ENCODE measurements at regions not wholly inside any gene's neighbourhood (a gene's known extent, or its start where the extent isn't known, plus 50 kb on each side); places are given as distances from the start of the nearest gene placed in this dataset.
"Not testable (repeated sequence)": the region's sequence is repeated elsewhere in the genome, so short reads cannot be mapped to it uniquely, and the experiment has no call there.

DNA sequence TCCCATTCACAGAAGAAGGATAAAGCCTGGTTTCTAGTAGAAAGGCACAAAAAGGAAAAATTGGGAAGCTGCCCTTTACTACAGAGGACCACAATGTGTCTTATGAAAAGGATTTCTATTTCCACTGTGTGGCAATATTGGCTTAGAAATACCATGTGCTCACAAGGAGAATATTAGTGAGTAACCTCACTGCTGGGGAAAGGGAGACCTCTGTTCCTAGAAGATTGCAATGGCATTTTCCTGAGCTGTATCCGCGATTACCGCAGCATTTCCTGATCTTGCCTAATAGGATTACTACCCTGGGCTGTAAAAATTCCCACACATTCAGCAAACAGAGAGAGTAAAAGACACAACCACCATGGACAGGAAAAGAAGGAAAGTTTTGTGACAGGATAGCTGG lies 308.8 kb upstream of the TECRL start:
- DNase-seq, result peak in 1 of 2 donors; percentile 3

DNA sequence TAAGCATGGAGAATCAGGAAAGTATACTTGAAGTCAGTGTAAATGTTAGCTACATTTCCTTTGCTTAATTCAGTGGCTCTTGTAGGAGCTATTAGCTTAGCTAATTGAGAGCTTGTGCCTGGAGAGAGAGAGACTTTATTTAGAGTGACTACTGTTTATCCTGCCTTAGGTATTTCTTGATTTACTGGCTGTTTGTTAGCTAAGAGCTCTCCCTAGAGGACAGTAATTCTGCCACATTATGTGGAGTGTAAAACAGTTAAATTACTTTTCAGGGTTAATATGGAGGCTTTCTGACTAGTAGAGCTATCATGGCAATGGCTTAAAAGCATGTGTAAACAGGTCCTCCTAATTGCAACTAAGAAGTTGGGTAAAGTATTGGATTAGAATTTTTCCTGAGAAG lies 306.5 kb upstream of the TECRL start:
- DNase-seq, result no peak

DNA sequence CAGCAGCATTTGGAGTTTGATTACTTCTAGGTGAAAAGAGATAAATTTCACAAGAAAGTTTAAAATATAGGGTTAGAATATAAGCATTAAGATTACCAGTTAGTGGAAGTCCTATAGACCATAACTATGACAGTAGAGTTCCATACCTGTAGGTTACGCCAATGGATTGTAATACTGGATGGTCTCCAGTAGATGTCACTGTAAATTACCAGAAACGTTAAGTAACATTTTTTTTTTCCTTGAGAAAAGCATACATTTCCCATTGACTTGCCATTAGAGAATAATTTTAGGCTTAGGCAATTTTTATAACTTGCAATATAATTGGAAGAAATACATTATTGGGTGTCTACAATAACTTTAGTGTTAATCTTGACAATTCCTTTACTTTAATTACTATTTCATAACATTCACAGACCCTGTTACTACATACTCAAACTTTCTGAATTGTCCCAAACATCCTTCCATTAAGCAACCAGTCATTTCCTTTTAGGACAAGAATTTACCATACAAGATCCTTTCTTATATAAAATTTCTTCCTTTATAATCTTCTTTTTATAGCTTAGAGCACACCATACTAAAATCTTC lies 304.1 kb upstream of the TECRL start:
- DNase-seq, result peak in 1 of 2 donors; percentile 2

DNA sequence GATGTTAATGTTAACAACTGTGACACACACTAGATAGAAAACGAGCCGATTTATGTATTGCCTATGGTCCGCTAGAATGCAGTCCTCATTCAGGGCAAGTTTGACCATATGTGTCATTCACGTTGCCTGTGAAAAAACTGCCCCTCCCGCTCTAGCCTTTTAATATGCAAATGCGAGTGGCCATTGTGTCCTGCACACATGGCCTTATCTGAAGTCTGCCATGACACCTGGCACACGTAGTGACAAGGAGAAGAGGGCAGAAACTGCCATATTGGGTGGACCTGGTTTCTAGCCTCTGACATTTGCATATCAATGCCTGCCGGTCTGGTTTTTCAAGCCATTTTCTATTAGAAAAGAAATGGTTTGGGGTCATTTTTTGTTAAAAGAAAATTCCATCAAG lies 303.3 kb upstream of the TECRL start:
- no peak for DNase-seq

DNA sequence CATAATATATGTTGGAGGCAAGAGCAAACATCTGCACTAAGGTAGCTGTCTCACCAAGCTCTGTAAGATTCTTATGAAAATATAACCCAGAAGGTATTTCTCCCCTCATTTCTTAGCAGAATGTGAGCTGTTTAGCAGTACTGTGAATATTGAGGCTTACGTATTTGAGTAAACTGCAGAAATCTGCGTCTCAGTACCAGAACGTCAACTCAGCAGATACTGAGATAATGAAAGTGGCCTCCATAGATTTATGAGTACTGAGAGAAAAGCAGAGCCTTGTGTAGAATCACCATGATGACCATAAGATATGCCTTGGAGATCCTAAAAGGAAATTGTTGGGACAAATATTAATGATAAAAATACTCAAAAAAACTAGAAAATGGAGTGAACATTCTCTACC lies 296.7 kb upstream of the TECRL start:
- no peak for DNase-seq

DNA sequence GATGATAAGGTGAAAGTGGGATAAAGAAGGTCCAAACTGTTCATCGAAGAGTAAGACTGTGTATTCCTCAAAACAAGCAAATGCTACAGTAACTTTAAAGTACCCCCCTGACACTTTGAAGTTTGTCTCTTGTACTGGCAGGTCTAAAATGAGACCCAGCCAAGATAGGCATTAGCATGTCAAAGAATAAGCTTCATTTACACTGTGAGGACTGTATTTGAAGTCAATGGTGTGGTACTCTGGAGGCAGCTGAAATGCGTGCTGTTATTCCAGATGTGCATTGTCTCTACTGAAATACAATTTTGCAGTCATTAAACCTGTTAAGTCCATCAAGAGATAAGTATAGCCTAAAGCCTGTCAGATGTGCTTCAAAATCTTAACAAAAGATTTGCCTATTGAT lies 288.9 kb upstream of the TECRL start:
- DNase-seq, result no peak

DNA sequence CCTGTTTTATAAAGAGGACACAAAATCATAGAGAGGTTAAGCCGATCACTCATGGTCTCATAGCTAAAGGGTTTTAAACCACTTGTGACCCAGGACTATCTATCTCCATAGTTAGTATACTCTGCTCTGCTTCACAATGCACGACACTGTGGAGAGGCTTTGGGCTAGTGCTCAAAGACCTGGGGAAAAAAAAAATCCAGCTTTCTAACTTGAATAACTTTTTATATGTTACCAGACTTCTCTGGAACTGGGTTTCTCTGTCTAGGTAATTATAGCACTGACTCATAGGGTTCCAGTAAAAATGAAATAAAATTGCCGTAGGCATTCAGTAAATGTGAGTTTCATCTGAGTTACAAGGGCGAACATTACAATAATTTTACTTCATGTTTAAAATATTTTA lies 273.7 kb upstream of the TECRL start:
- no peak for DNase-seq

DNA sequence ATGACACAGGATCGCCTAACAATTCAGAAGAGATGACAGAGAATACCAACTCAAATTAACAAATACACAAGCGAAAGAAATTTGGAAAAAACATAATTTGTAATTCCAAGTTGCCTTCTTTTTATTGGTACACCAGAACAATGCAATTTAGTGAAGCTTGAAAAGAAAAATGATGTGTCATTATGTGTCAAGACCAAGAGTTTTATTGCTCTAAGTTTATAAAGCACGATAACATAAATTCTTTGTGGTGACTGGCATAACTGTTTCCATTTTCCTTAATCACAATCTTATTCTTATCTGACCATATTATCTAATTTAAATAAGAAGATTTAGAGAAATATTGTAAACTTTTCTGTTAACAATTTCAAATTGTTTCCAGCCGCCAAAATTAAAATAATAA lies 273.2 kb upstream of the TECRL start:
- no peak for DNase-seq

DNA sequence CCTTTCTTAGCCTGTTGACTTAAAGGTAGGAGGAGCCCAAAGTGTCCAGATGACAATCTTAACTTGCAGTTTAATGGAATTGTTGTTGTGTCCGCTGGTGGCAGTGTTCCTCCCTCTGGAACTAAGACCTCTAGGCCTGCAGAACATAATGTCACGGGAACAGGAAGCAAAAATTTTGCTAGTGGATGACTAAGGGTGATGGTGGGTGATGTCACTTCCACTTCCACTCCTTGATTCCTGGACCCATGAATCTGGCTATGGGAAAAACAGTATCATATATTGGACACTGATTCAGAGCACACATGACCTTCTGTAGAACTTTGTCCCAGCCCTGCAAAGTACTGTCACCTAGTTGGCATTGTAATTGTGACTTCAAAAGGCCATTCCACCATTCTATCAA lies 263.9 kb upstream of the TECRL start:
- DNase-seq, result not testable (repeated sequence)

DNA sequence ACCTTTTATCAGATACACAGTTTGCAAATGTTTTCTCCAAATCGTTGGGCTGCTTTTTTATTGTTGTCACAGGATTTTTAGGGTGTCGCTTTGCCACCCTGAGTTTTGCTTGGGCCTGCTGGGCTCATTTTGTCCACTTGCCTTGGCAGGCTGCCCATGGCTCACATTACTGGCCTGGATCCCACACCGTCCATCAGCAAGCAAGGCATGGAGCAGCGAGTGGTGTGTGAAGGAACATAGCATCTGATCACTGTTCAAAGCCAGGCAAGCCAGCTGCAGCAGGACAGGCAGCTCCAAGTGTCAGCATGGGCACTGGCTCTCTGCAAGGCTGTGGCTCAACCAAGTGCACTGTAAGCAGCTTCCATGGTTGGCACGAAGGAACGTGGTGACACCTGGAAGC lies 261.4 kb upstream of the TECRL start:
- no peak for DNase-seq

DNA sequence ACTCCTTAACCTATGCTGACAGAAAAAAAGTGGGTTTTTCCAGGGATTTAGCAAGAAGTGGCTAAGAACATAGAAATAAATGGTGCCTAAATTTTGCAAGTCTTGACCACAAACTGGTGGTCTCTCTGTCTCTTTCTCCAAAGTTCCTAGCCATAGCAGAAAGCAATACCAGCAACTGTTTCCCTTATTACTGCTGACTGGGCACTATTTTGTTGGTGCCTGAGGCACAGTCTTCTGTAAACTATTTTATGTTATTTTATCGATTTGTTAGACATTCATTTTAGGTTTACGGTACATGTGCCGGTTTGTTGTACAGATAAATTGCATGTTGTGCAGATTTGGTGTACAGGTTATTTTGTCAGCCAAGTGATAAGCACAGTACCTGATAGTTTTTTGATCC lies 234.6 kb upstream of the TECRL start:
- no peak for DNase-seq

DNA sequence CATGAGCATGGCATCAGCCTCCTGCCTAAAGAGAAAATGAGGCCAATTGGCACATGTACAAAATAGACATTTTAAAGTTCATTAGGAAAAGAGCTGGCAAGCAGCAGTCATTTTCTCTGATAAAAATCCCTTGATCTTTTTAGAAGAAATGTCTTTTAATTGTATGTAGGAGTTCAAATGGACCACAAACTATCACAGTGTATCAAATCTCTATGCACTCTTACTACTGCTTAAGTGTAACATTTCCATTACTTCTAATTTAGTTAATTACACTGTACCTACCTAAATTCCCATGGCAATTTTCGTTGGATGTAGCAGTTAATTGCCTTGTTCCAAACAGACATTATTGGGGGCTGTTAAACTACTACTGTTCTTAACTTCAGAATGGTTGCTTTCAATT lies 233.7 kb upstream of the TECRL start:
- DNase-seq, result no peak

DNA sequence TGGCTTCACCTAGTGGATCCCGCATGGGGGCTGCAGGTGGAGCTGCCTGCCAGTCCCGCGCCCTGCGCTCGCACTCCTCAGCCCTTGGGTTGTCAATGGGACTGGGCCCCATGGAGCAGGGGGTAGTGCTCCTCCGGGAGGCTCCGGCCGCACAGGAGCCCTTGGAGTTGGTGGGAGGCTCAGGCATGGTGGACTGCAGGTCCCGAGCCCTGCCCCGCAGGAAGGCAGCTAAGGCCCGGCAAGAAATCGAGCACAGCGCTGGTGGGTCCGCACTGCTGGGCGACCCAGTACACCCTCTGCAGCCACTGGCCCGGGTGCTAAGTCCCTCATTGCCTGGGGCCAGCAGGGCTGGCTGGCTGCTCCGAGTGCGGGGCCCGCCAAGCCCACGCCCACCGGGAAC lies 231.2 kb upstream of the TECRL start:
- DNase-seq, result not testable (repeated sequence)

DNA sequence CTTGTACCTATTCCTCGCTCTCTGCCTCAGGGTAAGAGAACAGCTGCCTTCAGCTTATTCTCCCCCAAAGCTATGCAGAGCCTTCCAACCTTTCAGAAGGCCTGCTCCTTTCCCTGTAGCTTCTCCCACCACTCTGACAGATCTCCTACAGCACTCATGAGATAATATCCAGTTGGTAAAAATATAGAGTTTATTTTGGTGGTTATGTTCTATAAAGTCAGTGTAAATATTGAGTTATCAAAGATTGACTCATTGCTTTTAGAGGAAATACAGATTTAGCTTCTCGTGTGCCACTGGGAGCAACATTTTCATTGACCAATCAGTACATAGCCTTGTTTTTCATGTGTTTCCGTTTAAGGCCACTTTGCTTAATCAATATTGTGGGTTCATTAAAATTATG lies 216.2 kb upstream of the TECRL start:
- DNase-seq, result no peak

DNA sequence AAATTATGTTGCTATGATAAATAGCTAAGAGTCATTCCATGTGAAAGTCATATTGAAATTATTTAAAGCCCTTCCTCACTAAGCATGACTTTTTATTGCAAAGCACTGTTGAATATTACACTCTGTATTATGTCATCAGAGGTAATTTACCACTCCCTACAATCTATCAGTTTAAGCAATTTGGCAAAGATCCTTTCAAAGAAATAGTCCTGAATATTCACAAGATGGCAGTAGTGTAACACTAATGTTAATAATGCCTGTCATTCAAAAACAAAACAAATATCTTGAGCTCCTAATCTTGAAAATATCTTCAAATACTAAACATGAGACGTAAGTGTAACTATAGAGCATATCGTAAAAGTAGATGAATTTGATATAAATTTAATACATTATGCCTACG lies 208.6 kb upstream of the TECRL start:
- peak in 1 of 2 donors; percentile 24 for DNase-seq

DNA sequence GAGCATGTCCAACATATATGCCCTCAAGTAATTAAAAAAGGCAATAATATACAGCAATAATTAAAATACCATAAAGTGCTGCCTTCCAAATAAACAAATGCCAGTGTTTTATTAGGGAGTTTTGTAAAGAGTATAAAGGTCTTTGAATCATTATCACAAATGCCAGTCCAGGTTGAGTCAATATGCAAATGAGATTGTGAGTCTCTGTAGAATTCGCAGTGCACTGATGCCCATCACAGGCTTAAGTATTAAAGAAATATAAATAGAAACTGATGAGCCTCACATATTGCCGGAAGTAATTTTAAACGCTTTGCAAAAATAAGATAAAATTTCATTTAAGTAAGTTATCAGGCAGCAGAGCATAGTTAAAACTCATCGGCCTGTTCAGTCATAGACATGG lies 205.0 kb upstream of the TECRL start:
- no peak for DNase-seq

DNA sequence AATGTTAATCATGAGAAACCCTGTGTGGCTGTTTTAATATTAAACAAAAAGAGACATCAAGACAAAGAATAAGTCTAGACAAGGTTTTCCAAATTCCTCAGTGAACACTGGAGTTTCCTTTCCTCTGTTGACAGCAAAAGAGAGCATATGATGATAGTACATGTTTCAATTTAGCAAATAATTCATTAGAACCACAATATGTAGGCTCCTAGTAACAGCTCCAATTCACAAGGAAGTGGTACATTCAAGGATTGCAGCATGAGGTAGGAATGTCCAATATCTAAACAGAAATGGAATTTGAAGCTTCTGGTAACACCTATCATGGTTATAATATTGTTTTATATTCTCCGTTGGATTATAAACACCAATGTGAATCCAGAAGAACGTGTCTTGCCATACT lies 203.8 kb upstream of the TECRL start:
- DNase-seq, result no peak

DNA sequence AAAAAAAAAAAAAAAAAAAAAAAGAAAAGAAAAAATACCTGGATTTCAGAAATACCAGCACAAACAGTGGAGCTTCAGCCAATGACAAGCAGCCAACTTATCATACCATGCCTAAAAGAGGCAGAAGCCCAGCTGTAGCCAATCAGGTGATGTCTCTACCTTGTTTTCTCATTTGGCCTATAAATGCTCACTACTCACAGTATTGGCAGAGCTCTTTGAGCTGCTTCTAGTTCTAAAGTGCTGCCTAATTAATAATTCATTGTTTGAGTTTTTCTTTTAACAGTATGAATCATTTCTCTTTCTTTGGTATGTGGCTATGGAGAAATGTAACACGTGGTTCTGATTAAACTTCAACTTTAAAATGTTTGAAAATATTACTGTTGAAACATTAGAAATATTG lies 188.8 kb upstream of the TECRL start:
- no peak for DNase-seq

DNA sequence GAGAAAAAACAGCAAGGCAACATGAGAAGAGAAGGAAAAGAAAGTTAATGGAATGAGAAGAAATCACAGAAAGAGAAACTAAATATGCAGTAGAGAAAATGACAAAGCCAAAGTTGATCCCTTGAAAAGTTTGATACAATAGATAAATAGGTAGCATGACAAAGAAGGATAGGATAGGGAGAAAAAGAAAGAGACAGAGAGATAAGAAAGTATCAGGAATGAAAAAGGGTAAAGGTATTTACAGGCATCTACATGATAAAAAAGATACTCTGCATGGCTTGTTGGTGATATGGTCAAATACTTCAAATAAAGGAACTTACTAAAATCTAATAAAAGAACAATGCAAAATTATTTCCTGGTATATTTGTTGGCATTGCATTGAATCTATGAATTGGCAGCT lies 185.5 kb upstream of the TECRL start:
- DNase-seq, result no peak

DNA sequence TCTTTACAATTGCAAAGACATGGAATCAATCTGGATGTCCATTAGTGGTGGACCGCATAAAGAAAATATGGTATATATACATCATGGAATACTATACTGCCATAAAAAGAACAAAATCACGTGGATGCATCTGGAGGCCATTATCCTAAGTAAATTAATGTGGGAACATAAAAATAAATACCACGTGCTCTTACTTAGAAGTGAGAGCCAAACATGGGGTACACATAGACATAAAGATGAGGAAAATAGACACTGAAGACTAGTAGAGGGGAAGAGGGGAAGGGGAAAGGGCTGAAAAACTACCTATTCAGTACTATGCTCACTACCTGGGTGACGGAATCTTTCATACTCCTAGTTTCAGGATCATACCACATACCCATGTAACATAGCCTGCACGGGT lies 179.3 kb upstream of the TECRL start:
- no peak for DNase-seq

DNA sequence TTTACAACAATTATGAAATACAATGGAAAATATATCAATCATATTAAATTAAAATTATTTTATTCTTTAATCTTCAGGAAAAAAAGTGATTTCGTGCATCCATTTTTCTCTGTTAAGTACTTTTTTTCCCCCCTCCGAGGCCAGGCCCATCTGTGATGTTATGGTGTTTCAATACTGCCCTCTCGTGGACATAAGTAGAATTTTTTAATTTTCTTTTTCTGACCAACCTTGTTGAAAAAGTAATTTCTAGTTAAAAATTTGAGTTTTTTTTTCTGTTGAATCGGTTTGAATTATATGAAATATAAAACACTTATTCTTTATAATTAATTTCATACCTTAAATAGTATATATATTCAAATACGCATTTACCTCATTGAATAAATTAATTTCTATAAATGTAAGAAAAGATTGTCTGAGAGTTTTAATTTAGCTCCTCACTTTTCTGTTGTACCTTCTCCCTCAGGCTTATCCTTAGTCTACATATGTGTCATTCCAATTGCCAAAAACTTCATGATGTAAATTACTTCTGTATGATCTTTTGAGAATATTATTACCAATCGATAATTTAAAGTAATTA lies 175.8 kb upstream of the TECRL start:
- peak in 1 of 2 donors; percentile 18 for DNase-seq

DNA sequence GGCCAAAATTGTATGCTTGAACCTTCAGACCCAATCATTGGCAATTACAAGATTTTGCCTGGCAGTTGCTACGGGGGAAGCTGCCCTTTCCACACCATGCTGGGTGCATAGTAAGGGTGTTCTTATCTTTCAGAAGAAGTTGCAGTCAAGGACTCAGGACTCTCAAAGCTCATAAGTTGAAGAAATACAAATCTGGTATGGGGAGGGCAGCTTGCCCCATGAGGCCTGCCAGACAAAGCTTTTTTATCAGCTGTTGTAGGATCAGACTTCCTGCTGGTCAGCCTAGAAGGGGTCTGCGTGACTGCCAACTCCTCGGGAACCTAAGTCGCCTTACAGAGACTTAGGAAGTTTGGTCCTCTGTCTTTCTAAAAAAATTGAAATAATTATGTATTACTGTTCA lies 174.9 kb upstream of the TECRL start:
- no peak for DNase-seq

DNA sequence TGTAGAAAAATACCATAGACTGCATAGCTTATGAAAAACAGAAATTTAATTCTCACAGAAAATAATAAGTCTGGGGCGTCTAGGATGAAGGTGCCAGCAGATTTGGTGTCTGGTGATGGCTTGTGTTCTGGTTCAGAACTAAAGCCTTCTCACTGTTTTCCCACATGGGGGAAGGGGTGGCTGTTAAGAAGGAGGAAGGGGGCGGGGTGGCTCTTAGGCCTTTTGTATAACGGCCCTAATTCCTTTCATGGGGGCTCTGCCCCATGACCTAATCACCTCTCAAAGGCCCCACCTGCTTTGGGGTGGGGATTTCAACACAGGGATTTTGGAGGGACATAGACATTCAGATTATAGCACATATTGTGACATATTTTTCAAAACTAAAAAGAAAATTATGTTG lies 173.2 kb upstream of the TECRL start:
- no peak for DNase-seq

DNA sequence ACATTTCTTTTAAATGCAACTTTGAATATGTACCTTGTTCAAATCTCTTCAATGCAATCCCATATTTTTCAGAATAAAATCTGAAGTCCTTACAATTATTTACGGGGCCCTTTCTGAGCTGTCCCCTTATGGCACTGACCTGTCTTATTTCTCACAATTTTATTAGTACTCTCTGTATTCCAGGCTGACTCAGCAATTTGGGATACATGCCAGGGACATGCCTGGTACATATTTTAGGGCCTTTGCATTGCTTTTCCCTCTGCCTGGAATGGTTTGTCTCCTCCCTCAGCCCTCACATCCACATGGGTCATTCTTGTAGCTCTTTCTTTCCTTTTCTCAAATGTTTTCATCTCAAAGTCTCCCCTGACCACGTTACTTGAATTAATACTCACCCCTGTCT lies 172.2 kb upstream of the TECRL start:
- DNase-seq, result no peak

DNA sequence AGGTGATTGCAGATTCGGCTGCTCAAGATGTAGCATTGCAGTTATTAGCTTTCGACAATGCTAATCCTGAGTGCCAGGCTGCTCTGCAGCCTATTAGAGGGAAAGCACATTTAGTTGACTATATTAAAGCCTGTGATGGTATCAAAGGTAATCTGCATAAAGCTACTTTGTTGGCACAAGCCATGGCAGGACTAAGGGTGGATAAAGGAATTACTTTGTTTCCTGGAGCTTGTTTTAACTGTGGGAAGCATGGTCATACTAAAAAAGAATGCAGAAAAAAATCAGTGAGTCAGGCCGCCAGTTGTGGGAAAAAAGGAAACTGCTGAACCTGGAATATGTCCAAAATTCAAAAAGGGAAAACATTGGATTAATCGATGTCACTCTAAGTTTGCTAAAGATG lies 154.9 kb upstream of the TECRL start:
- DNase-seq, result no peak

DNA sequence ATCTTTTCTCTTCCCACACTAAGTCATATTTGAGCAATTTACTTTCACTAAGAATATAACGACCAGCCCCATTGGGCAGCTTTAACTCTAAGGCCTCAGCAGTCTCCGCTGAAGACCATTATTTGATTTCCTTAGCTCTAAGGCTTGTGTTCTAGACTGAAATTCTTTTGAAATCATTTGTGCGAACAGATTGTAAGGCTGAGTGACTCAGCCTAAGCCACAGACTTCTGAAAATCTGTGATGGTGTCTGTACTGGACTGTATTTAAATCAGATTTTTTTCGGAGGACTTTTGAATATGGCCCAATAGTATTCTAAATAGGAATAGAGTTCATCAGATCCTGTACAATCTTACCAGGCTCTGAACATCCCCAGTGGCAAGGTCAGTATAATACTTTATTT lies 150.3 kb upstream of the TECRL start:
- DNase-seq, result no peak
